Activated T-cell treated with anti-CD3 and anti-CD28 coated beads for 48 hours (primary cell): ENCODE measurements at regions not wholly inside any gene's neighbourhood (a gene's known extent, or its start where the extent isn't known, plus 50 kb on each side); places are given as distances from the start of the nearest gene placed in this dataset.

Experiments
- DNase-seq: peaks from one replicate; pipeline ENCODE4 v3.0.0-alpha.2; 2020; ENCODE audit warnings: low read depth

GRCh38 chr16:52052818-52053217, 494.1 kb downstream of the TOX3 start:
- no peak for DNase-seq

GRCh38 chr16:52051414-52052172, 495.4 kb downstream of the TOX3 start:
- DNase-seq, result no peak

- no peak for DNase-seq
These were observed 496.5 kb downstream of the TOX3 start for GRCh38 chr16:52050418-52050817.

GRCh38 chr16:52035436-52035835, 511.5 kb downstream of the TOX3 start:
- DNase-seq, result no peak

GRCh38 chr16:52034830-52035229, 512.1 kb downstream of the TOX3 start:
- DNase-seq, result no peak

DNA sequence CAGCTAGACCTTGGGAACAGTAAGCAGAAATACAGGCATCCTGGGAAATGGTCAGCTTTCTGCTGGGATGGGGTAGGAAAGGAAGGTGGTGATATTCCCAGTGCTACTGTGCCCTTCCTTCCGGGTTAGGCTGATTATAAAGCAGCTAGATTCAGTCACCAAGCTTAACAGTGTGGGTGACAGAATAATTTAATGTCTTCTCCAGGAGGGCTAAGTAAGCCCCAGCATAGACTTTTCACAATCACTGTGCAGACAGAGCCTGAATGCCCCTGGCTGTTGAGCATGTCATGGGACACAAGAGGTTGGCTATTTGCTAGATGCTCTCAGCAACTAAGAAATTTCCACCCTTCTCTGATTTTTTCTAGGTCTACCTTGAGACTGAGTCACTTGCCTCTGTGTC, 513.0 kb downstream of the TOX3 start:
- no peak for DNase-seq

GRCh38 chr16:52022980-52023379, 524.0 kb downstream of the TOX3 start:
- DNase-seq, result no peak

DNA sequence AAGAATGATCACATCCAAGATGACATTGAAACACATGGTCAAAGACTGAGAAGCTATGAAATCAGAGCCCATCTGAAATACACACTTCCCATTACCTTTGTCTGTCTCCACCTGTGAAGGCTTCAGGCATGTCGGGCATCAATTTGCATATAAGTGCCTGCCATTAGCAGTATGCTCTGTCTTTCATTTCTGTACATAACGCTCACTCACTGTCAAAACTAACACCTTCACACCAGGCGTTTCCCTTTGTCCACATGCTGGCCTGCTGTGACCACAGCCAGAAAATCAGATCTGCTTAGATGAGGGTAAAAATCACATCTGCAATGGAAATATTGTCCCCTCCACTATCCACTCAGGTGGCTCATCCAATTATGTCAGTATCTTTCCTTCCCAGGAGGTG, 524.8 kb downstream of the TOX3 start:
- no peak for DNase-seq

DNA sequence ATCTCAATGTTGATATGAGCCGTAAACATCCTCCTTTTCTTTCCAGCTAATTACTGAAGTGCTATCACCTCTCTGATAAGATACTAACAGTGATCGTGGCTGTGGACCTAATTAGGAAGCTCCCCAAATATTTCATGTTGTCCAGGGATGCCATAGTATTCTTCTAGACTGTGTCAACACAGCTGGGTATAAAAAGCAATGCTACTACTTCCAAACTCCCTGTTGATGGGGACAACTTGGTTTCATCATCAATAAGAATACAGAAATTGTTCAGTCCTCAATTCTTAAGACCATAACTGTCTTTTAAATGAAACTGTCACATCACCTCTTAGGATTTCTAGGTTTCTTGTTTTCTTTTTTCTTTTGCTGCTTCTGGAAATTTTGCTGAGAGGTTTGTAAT, 530.6 kb downstream of the TOX3 start:
- DNase-seq, result no peak

DNA sequence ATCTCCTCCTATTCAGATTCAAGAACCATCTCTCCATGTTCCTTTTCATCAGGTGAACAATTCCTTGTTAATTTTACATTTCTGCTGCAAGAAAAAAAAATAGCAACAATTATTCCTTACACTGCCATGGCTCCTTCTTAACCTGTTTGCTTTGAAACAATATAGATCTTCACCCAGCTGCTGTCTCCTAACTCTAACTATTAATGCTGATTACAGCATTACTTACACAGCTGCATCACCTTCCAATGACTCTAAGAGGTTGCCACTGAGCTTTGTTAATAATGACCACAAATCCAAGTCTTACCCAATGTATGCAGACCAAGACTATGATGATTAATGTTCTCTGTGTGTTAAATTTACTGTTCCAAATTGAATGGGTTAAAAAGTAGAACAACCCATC, 541.4 kb downstream of the TOX3 start:
- DNase-seq, result no peak

- DNase-seq, result no peak
These were observed 542.6 kb downstream of the TOX3 start for GRCh38 chr16:52004343-52004742.

- DNase-seq, result no peak
These were observed 544.9 kb downstream of the TOX3 start for GRCh38 chr16:52002026-52002425.

DNA sequence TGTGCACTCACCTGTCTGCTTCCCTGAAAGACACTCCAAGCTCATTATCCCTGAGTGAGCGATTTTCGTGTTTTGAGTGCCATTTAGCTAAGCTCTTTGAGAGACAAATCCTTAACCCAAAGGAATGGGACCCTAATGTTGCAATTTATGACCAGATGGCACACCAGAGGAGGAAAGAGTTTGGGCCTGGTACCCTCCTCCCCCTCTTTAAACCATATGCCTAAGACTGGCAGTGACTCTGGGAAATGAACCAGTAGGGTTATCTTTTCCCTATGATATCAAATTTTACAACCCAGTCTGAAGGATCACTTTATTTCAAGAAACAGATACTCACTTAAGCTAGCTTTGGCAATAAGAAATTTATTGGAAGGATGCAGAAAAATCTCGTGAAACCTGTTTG, 550.4 kb downstream of the TOX3 start:
- no peak for DNase-seq

GRCh38 chr16:51994597-51994996, 552.3 kb downstream of the TOX3 start:
- no peak for DNase-seq

DNA sequence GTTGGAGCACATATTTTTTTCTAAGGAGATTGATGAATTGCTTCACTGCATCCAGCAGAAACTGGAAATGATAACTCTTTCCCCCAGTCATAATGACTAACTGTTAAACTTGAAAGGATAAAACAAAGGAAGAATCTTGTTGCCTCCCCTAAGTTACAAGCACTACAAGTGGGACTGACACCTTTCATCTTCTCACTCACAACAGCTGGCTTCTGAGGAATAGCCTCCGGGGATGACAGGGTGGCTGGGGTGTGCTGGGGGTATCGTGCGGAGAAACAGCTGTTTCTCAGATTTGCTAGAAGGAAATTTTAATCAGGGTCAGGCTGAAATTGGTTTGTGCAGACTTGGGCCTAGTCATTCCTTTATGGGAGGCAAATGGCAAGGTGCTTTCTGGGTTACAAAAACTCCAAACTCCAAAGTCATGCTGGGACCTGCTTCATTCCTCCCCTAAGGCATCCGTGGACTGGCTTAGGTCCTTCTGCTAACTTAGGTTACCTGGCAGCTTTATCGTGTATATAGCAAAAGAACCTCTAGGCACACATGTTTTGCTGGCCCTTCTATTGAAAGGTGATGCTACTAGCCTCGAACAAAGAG, 557.2 kb downstream of the TOX3 start:
- DNase-seq, result no peak

DNA sequence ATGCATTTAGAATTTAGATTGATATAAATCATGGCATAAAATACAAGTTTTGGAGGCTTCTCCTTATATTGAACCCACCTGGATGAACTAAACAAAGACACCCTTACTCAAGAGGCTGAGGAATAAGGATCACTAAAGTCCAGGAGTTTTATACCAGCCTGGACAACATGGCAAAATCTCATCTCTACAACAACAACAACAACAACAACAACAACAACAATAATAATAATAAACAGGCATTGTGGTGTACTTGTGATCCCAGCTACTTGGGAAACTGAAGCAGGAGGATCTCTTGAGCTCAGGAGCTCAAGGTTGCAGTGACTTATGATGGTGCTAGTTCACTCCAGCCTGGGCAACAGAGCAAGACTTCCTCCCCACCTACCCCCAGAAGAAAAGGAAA, 558.0 kb downstream of the TOX3 start:
- no peak for DNase-seq

- DNase-seq, result no peak
These were observed 559.4 kb downstream of the TOX3 start for GRCh38 chr16:51987519-51987918.

GRCh38 chr16:51986717-51987116, 560.2 kb downstream of the TOX3 start:
- no peak for DNase-seq

DNA sequence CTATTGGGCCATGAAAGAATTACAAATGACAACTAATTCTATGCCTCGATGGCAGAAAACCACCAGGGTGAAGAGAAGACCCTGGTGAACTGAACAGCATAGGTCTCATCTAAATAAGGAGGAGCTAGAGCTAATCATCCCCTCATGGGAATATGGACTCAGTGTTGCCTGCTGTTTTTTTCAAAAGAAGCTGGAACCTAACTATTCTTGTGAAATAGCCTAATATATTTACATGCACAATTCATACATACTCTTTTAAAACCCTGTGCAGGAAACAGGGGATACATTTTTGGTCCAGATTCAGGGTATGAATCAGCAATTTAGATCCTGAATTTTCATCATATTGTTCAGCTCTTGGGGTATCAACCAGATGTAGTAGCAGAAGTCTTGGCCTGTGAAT, 560.6 kb downstream of the TOX3 start:
- no peak for DNase-seq

DNA sequence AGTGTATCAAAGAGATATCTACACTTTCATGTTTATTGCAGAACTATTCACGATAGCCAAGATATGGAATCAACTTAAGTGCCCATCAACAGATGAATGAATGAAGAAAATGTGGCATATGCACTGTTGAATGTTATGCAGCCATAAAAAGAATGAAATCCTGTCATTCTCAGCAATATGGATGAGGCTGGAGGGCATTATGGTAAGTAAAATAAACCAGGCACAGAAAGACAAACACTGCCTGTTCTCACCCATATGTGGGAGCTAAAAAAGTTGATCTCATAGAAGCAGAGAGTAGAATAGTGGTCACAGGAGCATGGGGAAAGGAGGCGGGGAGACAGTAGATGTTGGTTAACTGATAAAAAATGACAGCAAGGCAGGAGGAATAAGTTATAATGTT, 561.8 kb downstream of the TOX3 start:
- DNase-seq, result no peak

GRCh38 chr16:51984395-51984794, 562.5 kb downstream of the TOX3 start:
- DNase-seq, result no peak

- no peak for DNase-seq
These were observed 563.9 kb downstream of the TOX3 start for GRCh38 chr16:51982715-51983680.

DNA sequence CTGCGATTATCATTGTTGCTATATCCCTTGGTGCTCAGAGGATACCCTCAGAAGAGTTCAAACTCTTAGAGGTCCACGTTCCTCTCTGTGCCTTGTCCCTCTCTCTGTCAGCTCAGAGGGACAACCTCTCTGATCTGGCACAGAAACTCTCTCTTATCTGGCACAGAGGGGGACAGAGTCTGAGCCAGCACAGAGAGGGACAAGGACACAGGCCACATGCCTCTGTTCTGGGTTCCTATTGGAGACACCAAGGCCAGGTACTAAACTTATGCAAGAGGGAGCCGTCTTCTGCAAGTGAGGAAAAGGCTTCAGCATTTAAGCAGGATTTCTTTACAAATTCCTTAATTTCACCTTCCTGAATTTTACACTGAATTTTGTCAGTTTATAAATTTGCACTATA, 565.2 kb downstream of the TOX3 start:
- no peak for DNase-seq
